HCT116 (cell line): ENCODE measurements at regions not wholly inside any gene's neighbourhood (a gene's known extent, or its start where the extent isn't known, plus 50 kb on each side); places are given as distances from the start of the nearest gene placed in this dataset.

Experiments
- EGR1 ChIP-seq: IDR thresholded peaks from 2 replicates; pipeline ENCODE4 v1.6.1; 2012; ENCODE audit warnings: low read depth
- EZH2 ChIP-seq: fragments of 200-600 bp; sonication (generic); IDR thresholded peaks from 2 replicates; pipeline ENCODE4 v1.6.1; 2017; ENCODE audit warnings: antibody characterized with exemption, mixed run types
- POLR2A ChIP-seq: IDR thresholded peaks from 2 replicates; pipeline ENCODE4 v1.7.0; 2011; ENCODE audit warnings: borderline replicate concordance; ENCODE audit not compliant: insufficient read depth, insufficient read length; ENCODE audit errors: extremely low read depth
- RAD21 ChIP-seq: IDR thresholded peaks from 2 replicates; pipeline ENCODE4 v1.6.1; 2012; ENCODE audit warnings: low read depth, mild to moderate bottlenecking
- SRF ChIP-seq: IDR thresholded peaks from 2 replicates; pipeline ENCODE4 v1.6.1; 2012; ENCODE audit warnings: low read depth
- ZNF274 ChIP-seq: fragments of 200-500 bp; sonication (Bioruptor generic); IDR thresholded peaks from 2 replicates; pipeline ENCODE4 v1.6.1; 2014; ENCODE audit warnings: mild to moderate bottlenecking, low read depth, low read length, inconsistent platforms
- TF ChIP-seq, protein P1 (sequence below), 3 experiments: fragments of 200-600 bp in 1 of 3; sonication (generic) in 1 of 3; IDR thresholded peaks in 2 of 3; conservative IDR thresholded peaks in 1 of 3; 2 replicates each; pipeline ENCODE4 v1.5.1; 2012 to 2017; ENCODE audit warnings: low read depth in 2 of 3, low read length in 2 of 3, antibody characterized with exemption in 1 of 3, borderline replicate concordance in 1 of 3, control low read depth in 1 of 3, mild to moderate bottlenecking in 1 of 3, mixed read lengths in 1 of 3, mixed run types in 1 of 3, moderate library complexity in 1 of 3; ENCODE audit not compliant: insufficient read depth in 1 of 3
- TF ChIP-seq, protein P2 (sequence below): IDR thresholded peaks from 2 replicates; pipeline ENCODE4 v1.6.1; 2011; ENCODE audit warnings: mild to moderate bottlenecking, low read length, moderate library complexity; ENCODE audit not compliant: insufficient replicate concordance; ENCODE audit errors: extremely low read depth
- TF ChIP-seq, protein P3 (sequence below): IDR thresholded peaks from 2 replicates; pipeline ENCODE4 v1.6.1; 2012

DNA sequence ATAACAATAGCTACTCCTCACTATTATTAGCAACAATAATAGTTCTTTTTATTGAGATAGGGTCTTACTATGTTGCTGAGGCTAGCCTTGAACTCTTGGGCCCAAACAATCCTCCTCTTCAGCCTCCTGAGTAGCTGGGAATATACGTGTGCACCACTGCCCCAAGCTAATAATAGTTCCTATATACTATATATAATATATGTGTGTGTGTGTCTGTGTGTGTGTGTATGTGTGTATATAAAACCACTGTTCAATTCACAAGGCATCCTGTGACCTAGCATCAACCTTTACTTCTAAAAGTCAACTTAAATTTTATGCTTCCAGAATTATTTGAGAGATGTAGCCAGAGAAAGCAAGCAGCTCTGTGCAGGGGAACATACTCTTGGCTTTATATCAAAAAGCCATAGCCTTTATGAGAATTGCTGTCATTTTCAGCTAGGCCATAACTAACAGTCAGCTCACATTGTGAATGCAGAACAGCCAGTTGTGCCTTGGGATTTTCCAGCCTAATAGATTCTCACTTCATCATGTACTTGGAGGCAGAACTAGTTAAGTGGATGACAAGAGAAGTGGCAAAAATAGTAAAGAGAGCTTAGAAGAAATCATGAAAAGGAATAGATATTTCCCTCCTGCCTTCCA is 665.5 kb downstream of the NYAP2 start:
- TF ChIP-seq POLR2A (no peak), EGR1 (no peak), EZH2 (no peak), ZNF274 (no peak), RAD21 (no peak), SRF (no peak)
- TF ChIP-seq, protein P1, sequence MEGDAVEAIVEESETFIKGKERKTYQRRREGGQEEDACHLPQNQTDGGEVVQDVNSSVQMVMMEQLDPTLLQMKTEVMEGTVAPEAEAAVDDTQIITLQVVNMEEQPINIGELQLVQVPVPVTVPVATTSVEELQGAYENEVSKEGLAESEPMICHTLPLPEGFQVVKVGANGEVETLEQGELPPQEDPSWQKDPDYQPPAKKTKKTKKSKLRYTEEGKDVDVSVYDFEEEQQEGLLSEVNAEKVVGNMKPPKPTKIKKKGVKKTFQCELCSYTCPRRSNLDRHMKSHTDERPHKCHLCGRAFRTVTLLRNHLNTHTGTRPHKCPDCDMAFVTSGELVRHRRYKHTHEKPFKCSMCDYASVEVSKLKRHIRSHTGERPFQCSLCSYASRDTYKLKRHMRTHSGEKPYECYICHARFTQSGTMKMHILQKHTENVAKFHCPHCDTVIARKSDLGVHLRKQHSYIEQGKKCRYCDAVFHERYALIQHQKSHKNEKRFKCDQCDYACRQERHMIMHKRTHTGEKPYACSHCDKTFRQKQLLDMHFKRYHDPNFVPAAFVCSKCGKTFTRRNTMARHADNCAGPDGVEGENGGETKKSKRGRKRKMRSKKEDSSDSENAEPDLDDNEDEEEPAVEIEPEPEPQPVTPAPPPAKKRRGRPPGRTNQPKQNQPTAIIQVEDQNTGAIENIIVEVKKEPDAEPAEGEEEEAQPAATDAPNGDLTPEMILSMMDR (IDR thresholded peaks at IDR 0.05 in 2 of 3, conservative IDR thresholded peaks at IDR 0.05 in 1 of 3; ENCODE audit: borderline replicate concordance in 1 of 3, insufficient read depth in 1 of 3, low read depth in 2 of 3, low read length in 2 of 3) = no peak
- TF ChIP-seq, protein P2, sequence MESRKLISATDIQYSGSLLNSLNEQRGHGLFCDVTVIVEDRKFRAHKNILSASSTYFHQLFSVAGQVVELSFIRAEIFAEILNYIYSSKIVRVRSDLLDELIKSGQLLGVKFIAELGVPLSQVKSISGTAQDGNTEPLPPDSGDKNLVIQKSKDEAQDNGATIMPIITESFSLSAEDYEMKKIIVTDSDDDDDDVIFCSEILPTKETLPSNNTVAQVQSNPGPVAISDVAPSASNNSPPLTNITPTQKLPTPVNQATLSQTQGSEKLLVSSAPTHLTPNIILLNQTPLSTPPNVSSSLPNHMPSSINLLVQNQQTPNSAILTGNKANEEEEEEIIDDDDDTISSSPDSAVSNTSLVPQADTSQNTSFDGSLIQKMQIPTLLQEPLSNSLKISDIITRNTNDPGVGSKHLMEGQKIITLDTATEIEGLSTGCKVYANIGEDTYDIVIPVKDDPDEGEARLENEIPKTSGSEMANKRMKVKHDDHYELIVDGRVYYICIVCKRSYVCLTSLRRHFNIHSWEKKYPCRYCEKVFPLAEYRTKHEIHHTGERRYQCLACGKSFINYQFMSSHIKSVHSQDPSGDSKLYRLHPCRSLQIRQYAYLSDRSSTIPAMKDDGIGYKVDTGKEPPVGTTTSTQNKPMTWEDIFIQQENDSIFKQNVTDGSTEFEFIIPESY = no peak
- TF ChIP-seq, protein P3, sequence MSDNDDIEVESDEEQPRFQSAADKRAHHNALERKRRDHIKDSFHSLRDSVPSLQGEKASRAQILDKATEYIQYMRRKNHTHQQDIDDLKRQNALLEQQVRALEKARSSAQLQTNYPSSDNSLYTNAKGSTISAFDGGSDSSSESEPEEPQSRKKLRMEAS = no peak
